Adipose tissue (tissue), 3 donors: ENCODE measurements at regions not wholly inside any gene's neighbourhood (a gene's known extent, or its start where the extent isn't known, plus 50 kb on each side); places are given as distances from the start of the nearest gene placed in this dataset.

Experiments used
- H3K27ac ChIP-seq: one replicate; pipeline ENCODE4 v1.5.1; 2013; ENCODE audit warnings: low read depth, low read length
- WGBS, 3 donors: extraction: QIAGEN DNeasy Blood & Tissue Kit; methylation state at CpG; one replicate each; pipeline ENCODE4 v1.1.7; 2013; 5-methylcytosine and 5-hydroxymethylcytosine counted together
- donor health status: healthy with polysubstance abuse.
- donor health status: Bipolar disorder and iron deficiency.
- donor health status: healthy.

DNA sequence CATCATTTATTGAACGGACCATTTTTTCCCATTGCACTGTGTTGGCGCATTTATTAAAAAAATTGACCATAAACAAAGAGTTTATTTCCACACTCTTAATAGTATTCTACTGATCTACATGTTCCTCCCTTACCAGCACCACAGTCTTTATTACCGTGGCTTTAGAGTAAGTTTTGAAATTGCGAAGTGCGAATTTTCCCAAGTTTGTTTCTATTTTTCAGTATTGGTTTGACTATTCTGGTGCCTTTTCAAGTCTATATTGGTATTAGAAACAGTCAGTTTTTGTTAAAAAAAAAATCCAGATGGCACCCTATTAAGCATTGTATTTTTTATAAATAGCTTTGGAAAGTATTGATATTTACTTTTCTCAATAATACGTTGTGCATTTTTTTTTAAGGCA lies 795.1 kb upstream of the HS6ST1 start:
- no peak overlapping the region for H3K27ac ChIP-seq
- 91 to 92% (median 92%) methylated on average over 6 of the region's 6 CpGs for WGBS, 3 donors

GRCh38 chr2:129117434-129117833 lies 798.8 kb upstream of the HS6ST1 start:
- no peak overlapping the region for H3K27ac ChIP-seq
- 58 to 75% (median 64%) methylated on average over 2 of the region's 2 CpGs for WGBS, 3 donors

DNA sequence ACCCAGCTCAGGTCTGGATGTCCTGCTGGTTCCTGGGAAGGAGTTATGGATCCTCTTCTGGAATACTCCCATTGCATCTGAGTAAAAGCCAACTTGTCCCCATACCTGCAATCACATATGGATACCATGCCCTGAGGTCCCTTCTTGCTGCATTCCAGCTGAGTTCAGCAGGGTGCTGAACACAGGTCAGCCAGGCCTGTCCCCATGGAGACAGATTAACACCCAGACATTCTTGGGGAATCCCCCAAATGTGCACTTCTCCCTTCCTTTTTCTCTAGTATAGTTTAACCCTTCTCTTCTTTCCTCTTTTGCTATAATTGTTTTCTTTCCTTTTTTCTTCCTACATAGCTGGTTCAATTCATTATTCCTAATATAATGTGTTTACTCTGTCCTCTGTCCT lies 799.6 kb upstream of the HS6ST1 start:
- H3K27ac ChIP-seq: no peak overlapping the region

GRCh38 chr2:129129087-129129486 lies 810.4 kb upstream of the HS6ST1 start:
- no peak overlapping the region for H3K27ac ChIP-seq
- 61 to 84% (median 68%) methylated on average over 4 of the region's 4 CpGs for WGBS, 3 donors

GRCh38 chr2:129133692-129134641 lies 815.3 kb upstream of the HS6ST1 start:
- 39 to 88% (median 82%) methylated on average over 8 of the region's 8 CpGs for WGBS, 3 donors
- no peak overlapping the region for H3K27ac ChIP-seq

GRCh38 chr2:129135017-129135416 lies 816.3 kb upstream of the HS6ST1 start:
- WGBS, 3 donors: 83 to 96% (median 87%) methylated on average over 5 of the region's 5 CpGs
- H3K27ac ChIP-seq: no peak overlapping the region

DNA sequence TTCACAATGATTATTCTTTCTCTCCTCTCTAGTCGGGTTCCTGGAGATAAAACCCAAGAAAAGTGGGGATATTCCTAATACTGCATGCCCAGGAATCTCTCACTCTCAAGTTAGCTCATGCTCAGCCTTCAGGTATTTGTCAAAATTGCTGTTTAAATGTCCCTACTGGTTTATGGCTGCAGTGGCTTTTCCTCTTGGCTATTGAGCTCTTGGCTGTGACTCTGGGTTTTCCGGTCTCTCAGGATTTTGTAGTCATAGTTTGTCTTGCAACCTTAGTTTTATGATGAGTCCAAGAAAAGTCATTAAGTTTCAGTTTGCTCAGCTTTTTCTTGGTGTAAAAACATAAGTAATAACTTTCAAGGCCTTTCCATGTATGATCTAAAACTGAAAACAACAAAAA lies 820.7 kb upstream of the HS6ST1 start:
- no peak overlapping the region for H3K27ac ChIP-seq
- 45 to 85% (median 66%) methylated on average over 2 of the region's 2 CpGs for WGBS, 3 donors

DNA sequence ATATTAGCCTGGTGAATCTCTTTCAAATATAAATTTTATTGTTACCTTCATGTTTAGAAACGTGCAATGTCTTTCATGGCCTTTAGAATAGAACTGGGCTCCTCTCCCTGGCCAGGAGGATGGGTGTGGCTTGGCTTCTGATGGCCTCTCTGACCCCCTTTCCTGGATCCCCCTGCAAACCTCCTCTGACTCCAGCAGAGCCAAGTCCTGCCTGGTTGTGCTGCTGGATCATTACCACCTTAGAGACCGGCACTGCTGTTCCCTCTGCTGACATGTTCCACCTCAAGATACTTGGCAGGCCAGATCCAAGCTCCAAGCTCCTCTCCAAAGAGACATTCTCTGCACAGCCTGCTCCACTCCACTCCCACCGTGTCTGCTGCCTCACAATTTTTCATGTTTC lies 823.8 kb upstream of the HS6ST1 start:
- H3K27ac ChIP-seq: no peak overlapping the region
- WGBS, 3 donors: 59 to 84% (median 68%) methylated on average over 3 of the region's 3 CpGs

GRCh38 chr2:129144082-129144791 lies 825.6 kb upstream of the HS6ST1 start:
- no peak overlapping the region for H3K27ac ChIP-seq
- WGBS, 3 donors: 95 to 97% (median 96%) methylated on average over 42 of the region's 42 CpGs

GRCh38 chr2:129152514-129152913 lies 827.0 kb upstream of the RAB6C start:
- WGBS, 3 donors: 56 to 89% (median 82%) methylated on average over 1 of the region's 1 CpG
- H3K27ac ChIP-seq: no peak overlapping the region

DNA sequence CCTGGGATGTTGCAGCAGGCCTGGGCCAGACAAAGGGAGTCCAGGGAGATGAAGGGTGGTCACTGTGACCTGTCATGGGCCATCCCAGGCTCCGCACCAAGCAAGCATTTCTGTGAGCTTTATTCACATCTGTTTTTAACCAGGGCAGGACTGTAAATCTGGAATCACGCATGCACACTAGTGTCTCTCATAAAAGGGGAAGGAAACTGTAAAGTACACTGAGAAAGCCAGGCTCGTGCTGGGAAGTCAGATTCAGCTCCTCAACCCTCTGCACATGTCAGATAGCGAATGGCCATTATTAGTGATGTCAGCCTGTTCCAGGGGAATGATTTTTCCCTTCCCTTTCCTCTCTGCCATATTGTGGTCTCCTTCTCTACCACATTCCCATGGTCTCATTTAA lies 818.6 kb upstream of the RAB6C start:
- no peak overlapping the region for H3K27ac ChIP-seq
- 44 to 84% (median 60%) methylated on average over 4 of the region's 4 CpGs for WGBS, 3 donors

DNA sequence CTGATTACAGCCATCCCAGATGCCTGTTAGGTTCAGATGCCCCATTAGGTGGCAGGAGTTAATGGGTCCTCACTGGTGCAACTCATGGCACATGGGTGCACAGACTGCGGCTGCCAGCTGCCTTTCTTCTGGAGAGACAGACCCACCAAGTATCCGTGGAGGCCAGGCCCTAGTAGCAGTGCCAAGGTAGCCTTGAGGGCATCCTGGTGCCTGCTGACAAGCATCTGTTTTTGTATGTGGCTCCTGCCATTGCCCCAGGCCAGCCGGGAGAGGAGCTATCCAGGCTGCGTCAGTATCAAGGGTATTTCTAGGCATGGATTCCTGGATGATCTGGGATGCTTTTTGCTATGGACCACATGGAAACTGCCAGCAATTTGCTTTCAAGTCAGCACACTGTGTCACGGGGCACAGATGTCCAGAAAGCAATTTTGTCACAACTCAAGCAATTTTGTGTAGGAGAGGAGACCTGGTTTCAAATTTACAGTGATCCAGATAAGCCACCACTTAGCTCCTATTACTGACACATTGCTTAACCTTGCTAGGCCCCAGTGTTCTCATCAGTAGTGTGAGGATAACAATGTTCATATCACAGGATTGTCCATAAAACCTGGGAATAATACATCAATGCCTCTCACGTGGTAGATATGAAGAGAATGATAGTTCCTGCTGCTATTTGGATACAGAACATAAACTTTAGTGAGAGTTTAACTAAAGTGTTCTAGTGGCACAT lies 815.1 kb upstream of the RAB6C start:
- 69 to 73% (median 73%) methylated on average over 6 of the region's 6 CpGs for WGBS, 3 donors

GRCh38 chr2:129165006-129165405 lies 814.5 kb upstream of the RAB6C start:
- H3K27ac ChIP-seq: no peak overlapping the region

More for the DNA sequence above, 815.1 kb upstream of the RAB6C start:
- H3K27ac ChIP-seq: no peak overlapping the region

DNA sequence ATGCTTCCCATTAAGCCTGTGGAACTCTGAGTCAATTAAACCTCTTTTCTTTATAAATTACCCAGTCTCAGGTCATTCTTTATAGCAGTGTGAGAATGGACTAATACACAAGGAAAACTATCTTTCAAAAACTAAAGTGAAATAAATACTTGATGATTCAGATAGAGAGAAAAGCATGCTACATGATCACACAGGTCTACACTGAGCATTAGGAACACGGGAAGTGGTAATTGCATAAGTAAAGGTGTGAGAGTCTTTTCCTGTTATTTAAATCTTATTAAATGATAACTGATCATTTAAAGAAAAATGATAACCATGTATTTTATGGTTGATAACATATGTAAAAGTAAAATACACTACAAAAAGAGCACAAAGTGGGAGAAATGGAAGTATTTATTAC lies 812.0 kb upstream of the RAB6C start:
- H3K27ac ChIP-seq: no peak overlapping the region
- WGBS, 3 donors: 87 to 96% (median 88%) methylated on average over 1 of the region's 1 CpG

- H3K27ac ChIP-seq: no peak overlapping the region
- WGBS, 3 donors: 89 to 100% (median 91%) methylated on average over 2 of the region's 2 CpGs
Measured at GRCh38 chr2:129170570-129170969, 808.9 kb upstream of the RAB6C start.

GRCh38 chr2:129174143-129174542 lies 805.3 kb upstream of the RAB6C start:
- no peak overlapping the region for H3K27ac ChIP-seq
- WGBS, 3 donors: 81 to 87% (median 82%) methylated on average over 2 of the region's 2 CpGs

GRCh38 chr2:129175051-129175450 lies 804.4 kb upstream of the RAB6C start:
- 44 to 88% (median 57%) methylated on average over 2 of the region's 2 CpGs for WGBS, 3 donors

GRCh38 chr2:129176375-129176774 lies 803.1 kb upstream of the RAB6C start:
- 91 to 93% (median 93%) methylated on average over 5 of the region's 5 CpGs for WGBS, 3 donors
- no peak overlapping the region for H3K27ac ChIP-seq

More at GRCh38 chr2:129175051-129175450, 804.4 kb upstream of the RAB6C start:
- no peak overlapping the region for H3K27ac ChIP-seq

GRCh38 chr2:129178356-129178755 lies 801.1 kb upstream of the RAB6C start:
- H3K27ac ChIP-seq: no peak overlapping the region
- 59 to 75% (median 64%) methylated on average over 7 of the region's 7 CpGs for WGBS, 3 donors
